Muscle layer of colon (tissue), 2 donors: ENCODE measurements at regions not wholly inside any gene's neighbourhood (a gene's known extent, or its start where the extent isn't known, plus 50 kb on each side); places are given as distances from the start of the nearest gene placed in this dataset.
"Not testable (repeated sequence)": the region's sequence is repeated elsewhere in the genome, so short reads cannot be mapped to it uniquely, and the experiment has no call there.

Experiments used
- H3K27ac ChIP-seq: one replicate; pipeline ENCODE4 v1.7.0; 2013; ENCODE audit warnings: low read depth, mild to moderate bottlenecking, low read length, moderate library complexity
- H3K27me3 ChIP-seq, 2 donors: one replicate each; pipeline ENCODE4 v1.7.0; 2013; ENCODE audit warnings: low read length in 2 of 2, mild to moderate bottlenecking in 2 of 2; ENCODE audit not compliant: insufficient read depth in 2 of 2, control insufficient read depth in 1 of 2
- H3K36me3 ChIP-seq: one replicate; pipeline ENCODE4 v1.7.0; 2013; ENCODE audit warnings: mild to moderate bottlenecking, low read length; ENCODE audit not compliant: insufficient read depth
- H3K4me1 ChIP-seq: one replicate; pipeline ENCODE4 v1.7.0; 2013; ENCODE audit warnings: mild to moderate bottlenecking, low read length; ENCODE audit not compliant: insufficient read depth
- H3K4me3 ChIP-seq, 2 donors: one replicate each; pipeline ENCODE4 v1.7.0; 2013; ENCODE audit warnings: low read length in 2 of 2, low read depth in 1 of 2, mild to moderate bottlenecking in 1 of 2, moderate library complexity in 1 of 2
- H3K9ac ChIP-seq: one replicate; pipeline ENCODE4 v1.7.0; 2013; ENCODE audit warnings: low read length
- H3K9me3 ChIP-seq: one replicate; pipeline ENCODE4 v1.7.0; 2013; ENCODE audit warnings: mild to moderate bottlenecking, low read length
- donor health status: abdominal sarcoma.
- donor health status: Adenocarcinoma of cecum.

- H3K9ac ChIP-seq: no peak overlapping the region
- no peak overlapping the region for H3K4me3 ChIP-seq
- H3K27ac ChIP-seq: no peak overlapping the region
- no peaks in the 10 kb centered on the region for H3K27me3 ChIP-seq
- H3K9me3 ChIP-seq: no peaks in the 10 kb centered on the region
- H3K4me1 ChIP-seq: no peaks in the 10 kb centered on the region
- H3K36me3 ChIP-seq: no peaks in the 10 kb centered on the region
These were observed 132.0 kb downstream of the HAUS1 start for GRCh38 chr18:46236156-46236555.

- Histone ChIP-seq H3K36me3 (no peaks in the 10 kb centered on the region), H3K4me3 (no peak overlapping the region), H3K27ac (no peak overlapping the region), H3K4me1 (no peaks in the 10 kb centered on the region), H3K9me3 (no peaks in the 10 kb centered on the region), H3K27me3 (no peaks in the 10 kb centered on the region), H3K9ac (no peak overlapping the region)
These were observed 133.7 kb downstream of the HAUS1 start for GRCh38 chr18:46237891-46238290.

GRCh38 chr18:46239549-46239948 lies 135.4 kb downstream of the HAUS1 start:
- Histone ChIP-seq H3K4me1 (no peaks in the 10 kb centered on the region), H3K36me3 (no peaks in the 10 kb centered on the region), H3K27me3 (no peaks in the 10 kb centered on the region), H3K27ac (no peak overlapping the region), H3K9me3 (no peaks in the 10 kb centered on the region), H3K4me3 (no peak overlapping the region), H3K9ac (no peak overlapping the region)

GRCh38 chr18:46239998-46240397 lies 135.8 kb downstream of the HAUS1 start:
- Histone ChIP-seq H3K4me1 (no peaks in the 10 kb centered on the region), H3K27me3 (no peaks in the 10 kb centered on the region), H3K9me3 (no peaks in the 10 kb centered on the region), H3K9ac (no peak overlapping the region), H3K36me3 (no peaks in the 10 kb centered on the region), H3K27ac (no peak overlapping the region), H3K4me3 (no peak overlapping the region)

GRCh38 chr18:46241393-46241792 lies 137.2 kb downstream of the HAUS1 start:
- not testable (repeated sequence) for H3K4me3 ChIP-seq, H3K9ac ChIP-seq, H3K27ac ChIP-seq, H3K9me3 ChIP-seq, H3K4me1 ChIP-seq, H3K36me3 ChIP-seq, H3K27me3 ChIP-seq

- Histone ChIP-seq H3K4me1 (peaks cover 9% of the 10 kb centered on the region), H3K27ac (no peak overlapping the region), H3K36me3 (no peaks in the 10 kb centered on the region), H3K27me3 (no peaks in the 10 kb centered on the region), H3K4me3 (no peak overlapping the region), H3K9me3 (no peaks in the 10 kb centered on the region), H3K9ac (no peak overlapping the region)
These were observed 138.0 kb downstream of the HAUS1 start for GRCh38 chr18:46242183-46242582.

GRCh38 chr18:46243095-46243494 lies 138.9 kb downstream of the HAUS1 start:
- Histone ChIP-seq H3K27me3 (no peaks in the 10 kb centered on the region), H3K9me3 (no peaks in the 10 kb centered on the region), H3K36me3 (no peaks in the 10 kb centered on the region), H3K9ac (no peak overlapping the region), H3K4me3 (no peak overlapping the region), H3K4me1 (peaks cover 9% of the 10 kb centered on the region), H3K27ac (no peak overlapping the region)

GRCh38 chr18:46243673-46244072 lies 139.5 kb downstream of the HAUS1 start:
- Histone ChIP-seq H3K4me1 (peaks cover 9% of the 10 kb centered on the region), H3K27me3 (no peaks in the 10 kb centered on the region), H3K27ac (no peak overlapping the region), H3K9me3 (no peaks in the 10 kb centered on the region), H3K9ac (no peak overlapping the region), H3K4me3 (no peak overlapping the region), H3K36me3 (no peaks in the 10 kb centered on the region)

GRCh38 chr18:46246101-46246500 lies 141.9 kb downstream of the HAUS1 start:
- H3K9ac ChIP-seq: no peak overlapping the region
- H3K36me3 ChIP-seq: no peaks in the 10 kb centered on the region
- no peak overlapping the region for H3K4me3 ChIP-seq
- H3K4me1 ChIP-seq: peaks cover 16% of the 10 kb centered on the region
- no peaks in the 10 kb centered on the region for H3K9me3 ChIP-seq
- no peak overlapping the region for H3K27ac ChIP-seq
- H3K27me3 ChIP-seq: no peaks in the 10 kb centered on the region

- Histone ChIP-seq H3K9ac (no peak overlapping the region), H3K36me3 (no peaks in the 10 kb centered on the region), H3K27ac (no peak overlapping the region), H3K27me3 (no peaks in the 10 kb centered on the region), H3K9me3 (no peaks in the 10 kb centered on the region), H3K4me1 (peaks cover 19% of the 10 kb centered on the region), H3K4me3 (no peak overlapping the region)
These were observed 143.8 kb downstream of the HAUS1 start for GRCh38 chr18:46247942-46248341.

GRCh38 chr18:46250084-46250811 lies 146.1 kb downstream of the HAUS1 start:
- no peak overlapping the region for H3K4me3 ChIP-seq
- peaks cover 34% of the 10 kb centered on the region for H3K4me1 ChIP-seq
- peaks cover 7% of the 10 kb centered on the region for H3K36me3 ChIP-seq
- no peaks in the 10 kb centered on the region for H3K27me3 ChIP-seq
- no peak overlapping the region for H3K9ac ChIP-seq
- H3K27ac ChIP-seq: no peak overlapping the region
- no peaks in the 10 kb centered on the region for H3K9me3 ChIP-seq

- no peak overlapping the region for H3K27ac ChIP-seq
- H3K4me1 ChIP-seq: peaks cover 32% of the 10 kb centered on the region
- H3K9ac ChIP-seq: no peak overlapping the region
- no peaks in the 10 kb centered on the region for H3K27me3 ChIP-seq
- peaks cover 7% of the 10 kb centered on the region for H3K36me3 ChIP-seq
- no peak overlapping the region for H3K4me3 ChIP-seq
- H3K9me3 ChIP-seq: no peaks in the 10 kb centered on the region
These were observed 146.6 kb downstream of the HAUS1 start for GRCh38 chr18:46250812-46251173.
